DOHH2 (cell line): ENCODE measurements at regions not wholly inside any gene's neighbourhood (a gene's known extent, or its start where the extent isn't known, plus 50 kb on each side); places are given as distances from the start of the nearest gene placed in this dataset.

Experiments
- H3F3A ChIP-seq: fragments of 200-600 bp; sonication (generic), shearing (Covaris generic); 2 replicates; pipeline ENCODE4 v1.6.0; 2016; ENCODE audit warnings: antibody characterized with exemption, mild to moderate bottlenecking; ENCODE audit not compliant: control insufficient read depth, insufficient read depth
- H3K27ac ChIP-seq: fragments of 200-600 bp; sonication (generic); 2 replicates; pipeline ENCODE4 v1.5.1; 2014; ENCODE audit warnings: low read depth, mild to moderate bottlenecking, low read length, moderate library complexity
- H3K27me3 ChIP-seq: fragments of 200-600 bp; sonication (generic); 2 replicates; pipeline ENCODE4 v1.6.1; 2014; ENCODE audit warnings: mild to moderate bottlenecking, low read length, mixed read lengths; ENCODE audit not compliant: control insufficient read depth
- H3K36me3 ChIP-seq: fragments of 200-600 bp; sonication (generic); 2 replicates; pipeline ENCODE4 v1.6.1; 2014; ENCODE audit warnings: mild to moderate bottlenecking, low read length, moderate library complexity, mixed read lengths; ENCODE audit not compliant: control insufficient read depth
- H3K4me1 ChIP-seq: fragments of 200-600 bp; sonication (generic); 2 replicates; pipeline ENCODE4 v1.6.1; 2014; ENCODE audit warnings: mild to moderate bottlenecking, low read length, mixed read lengths; ENCODE audit not compliant: control insufficient read depth
- H3K4me2 ChIP-seq: fragments of 200-600 bp; sonication (generic); 2 replicates; pipeline ENCODE4 v1.6.0; 2014; ENCODE audit warnings: mild to moderate bottlenecking, low read length, moderate library complexity
- H3K4me3 ChIP-seq: fragments of 200-600 bp; sonication (generic); 2 replicates; pipeline ENCODE4 v1.5.1; 2014; ENCODE audit warnings: mild to moderate bottlenecking, low read length, mixed read lengths
- H3K79me2 ChIP-seq: fragments of 200-600 bp; sonication (generic); 2 replicates; pipeline ENCODE4 v1.6.1; 2014; ENCODE audit warnings: mild to moderate bottlenecking, low read length, mixed read lengths; ENCODE audit not compliant: control insufficient read depth
- H3K9me2 ChIP-seq: fragments of 200-600 bp; sonication (generic); replicated peaks from 2 replicates; pipeline ENCODE4 v1.6.1; 2014; ENCODE audit warnings: mild to moderate bottlenecking, low read length, mixed read lengths; ENCODE audit not compliant: control insufficient read depth
- H3K9me3 ChIP-seq: fragments of 200-600 bp; sonication (generic); 2 replicates; pipeline ENCODE4 v1.6.1; 2014; ENCODE audit warnings: antibody characterized with exemption, low read length, mixed read lengths; ENCODE audit not compliant: control insufficient read depth, insufficient read depth
- H4K20me1 ChIP-seq: fragments of 200-600 bp; sonication (generic); 2 replicates; pipeline ENCODE4 v1.6.0; 2014; ENCODE audit warnings: low read depth, mild to moderate bottlenecking, antibody characterized with exemption, low read length, moderate library complexity; ENCODE audit not compliant: control insufficient read depth, insufficient read depth
- EZH2phosphoT487 ChIP-seq: fragments of 200-600 bp; sonication (generic); IDR thresholded peaks from 2 replicates; pipeline ENCODE4 v1.6.1; 2017; ENCODE audit warnings: borderline replicate concordance, mild to moderate bottlenecking, antibody characterized with exemption, low read length, moderate library complexity, mixed read lengths
- TF ChIP-seq, protein P1 (sequence below): fragments of 200-600 bp; sonication (generic); IDR thresholded peaks from one replicate; pipeline ENCODE4 v1.5.1; 2014; ENCODE audit warnings: antibody characterized with exemption, mild to moderate bottlenecking, low read depth, low read length; ENCODE audit not compliant: poor library complexity, severe bottlenecking

DNA sequence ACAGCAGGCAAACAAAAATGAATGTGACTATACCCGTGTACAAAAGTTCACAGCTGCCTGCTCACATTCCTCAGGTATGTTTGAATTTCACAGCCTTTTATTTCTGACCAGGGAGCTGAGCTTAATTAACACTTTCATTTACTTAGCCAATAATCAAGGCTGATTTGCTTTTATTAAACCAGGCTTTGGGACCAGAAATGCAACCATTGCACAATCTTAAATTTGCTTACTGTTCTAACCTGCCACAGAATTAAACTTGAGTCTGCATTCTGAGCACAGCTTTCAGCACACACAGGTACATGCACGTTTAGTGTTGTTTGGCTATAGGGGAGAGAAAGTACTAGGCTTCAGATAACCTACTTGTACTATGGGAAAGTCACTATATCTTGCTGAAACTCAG is 372.4 kb upstream of the ATP5MC3 start:
- Histone ChIP-seq H3F3A (no peaks in the 10 kb centered on the region), H3K4me3 (no peak overlapping the region), H3K4me2 (no peak overlapping the region), H3K27me3 (0 out of 2 replicates have a peak, but pooled peaks cover 2% of the 10 kb centered on the region), H4K20me1 (no peaks in the 10 kb centered on the region), H3K79me2 (no peaks in the 10 kb centered on the region), H3K36me3 (no peaks in the 10 kb centered on the region), H3K4me1 (no peaks in the 10 kb centered on the region), H3K9me3 (no peaks in the 10 kb centered on the region), H3K9me2 (no peaks in the 10 kb centered on the region), H3K27ac (no peak overlapping the region)
- TF ChIP-seq, protein P1, sequence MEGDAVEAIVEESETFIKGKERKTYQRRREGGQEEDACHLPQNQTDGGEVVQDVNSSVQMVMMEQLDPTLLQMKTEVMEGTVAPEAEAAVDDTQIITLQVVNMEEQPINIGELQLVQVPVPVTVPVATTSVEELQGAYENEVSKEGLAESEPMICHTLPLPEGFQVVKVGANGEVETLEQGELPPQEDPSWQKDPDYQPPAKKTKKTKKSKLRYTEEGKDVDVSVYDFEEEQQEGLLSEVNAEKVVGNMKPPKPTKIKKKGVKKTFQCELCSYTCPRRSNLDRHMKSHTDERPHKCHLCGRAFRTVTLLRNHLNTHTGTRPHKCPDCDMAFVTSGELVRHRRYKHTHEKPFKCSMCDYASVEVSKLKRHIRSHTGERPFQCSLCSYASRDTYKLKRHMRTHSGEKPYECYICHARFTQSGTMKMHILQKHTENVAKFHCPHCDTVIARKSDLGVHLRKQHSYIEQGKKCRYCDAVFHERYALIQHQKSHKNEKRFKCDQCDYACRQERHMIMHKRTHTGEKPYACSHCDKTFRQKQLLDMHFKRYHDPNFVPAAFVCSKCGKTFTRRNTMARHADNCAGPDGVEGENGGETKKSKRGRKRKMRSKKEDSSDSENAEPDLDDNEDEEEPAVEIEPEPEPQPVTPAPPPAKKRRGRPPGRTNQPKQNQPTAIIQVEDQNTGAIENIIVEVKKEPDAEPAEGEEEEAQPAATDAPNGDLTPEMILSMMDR: no peak
- TF ChIP-seq EZH2phosphoT487: no peak

DNA sequence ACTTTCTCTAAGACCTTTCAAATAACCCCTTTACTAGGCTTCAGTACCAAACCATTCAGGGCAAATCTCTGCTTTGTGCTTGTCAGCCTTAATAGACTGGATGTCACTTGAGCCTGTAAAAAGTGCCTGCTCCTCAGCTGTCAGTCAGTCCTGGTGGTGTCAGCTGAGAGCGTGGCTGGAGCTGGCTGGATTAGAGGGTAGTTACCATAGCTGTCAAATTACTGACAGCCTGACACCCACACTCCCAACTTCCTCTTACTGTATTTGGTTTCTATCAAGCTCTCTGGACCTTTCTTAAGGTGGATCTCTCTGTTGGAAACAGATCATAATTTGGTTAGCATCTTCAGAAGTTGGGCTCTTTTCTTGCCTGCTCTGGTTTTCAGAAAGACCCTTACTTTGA is 371.4 kb upstream of the ATP5MC3 start:
- no peaks in the 10 kb centered on the region for H3F3A ChIP-seq
- H3K9me3 ChIP-seq: no peaks in the 10 kb centered on the region
- no peak overlapping the region for H3K27ac ChIP-seq
- no peaks in the 10 kb centered on the region for H3K9me2 ChIP-seq
- TF ChIP-seq EZH2phosphoT487: no peak
- TF ChIP-seq, protein P1: no peak
- H3K4me1 ChIP-seq: no peaks in the 10 kb centered on the region
- no peaks in the 10 kb centered on the region for H3K27me3 ChIP-seq
- H3K79me2 ChIP-seq: no peaks in the 10 kb centered on the region
- no peaks in the 10 kb centered on the region for H4K20me1 ChIP-seq
- no peak overlapping the region for H3K4me3 ChIP-seq
- no peak overlapping the region for H3K4me2 ChIP-seq
- no peaks in the 10 kb centered on the region for H3K36me3 ChIP-seq

- Histone ChIP-seq H3K36me3 (no peaks in the 10 kb centered on the region), H3K4me3 (no peak overlapping the region), H3K79me2 (no peaks in the 10 kb centered on the region), H3K4me2 (no peak overlapping the region), H3F3A (no peaks in the 10 kb centered on the region), H3K27ac (no peak overlapping the region), H3K9me3 (no peaks in the 10 kb centered on the region), H3K9me2 (no peaks in the 10 kb centered on the region), H3K27me3 (no peaks in the 10 kb centered on the region), H3K4me1 (no peaks in the 10 kb centered on the region), H4K20me1 (no peaks in the 10 kb centered on the region)
- TF ChIP-seq, protein P1: no peak
- TF ChIP-seq EZH2phosphoT487: no peak
Observed at GRCh38 chr2:175540421-175540820, 358.9 kb upstream of the ATP5MC3 start.

- H3K4me2 ChIP-seq: no peak overlapping the region
- H3K27me3 ChIP-seq: no peaks in the 10 kb centered on the region
- H3K9me2 ChIP-seq: no peaks in the 10 kb centered on the region
- H3K27ac ChIP-seq: no peak overlapping the region
- H3K4me1 ChIP-seq: no peaks in the 10 kb centered on the region
- H3K4me3 ChIP-seq: no peak overlapping the region
- TF ChIP-seq EZH2phosphoT487: no peak
- TF ChIP-seq, protein P1: no peak
- no peaks in the 10 kb centered on the region for H3K36me3 ChIP-seq
- no peaks in the 10 kb centered on the region for H4K20me1 ChIP-seq
- H3K79me2 ChIP-seq: no peaks in the 10 kb centered on the region
- no peaks in the 10 kb centered on the region for H3K9me3 ChIP-seq
- no peaks in the 10 kb centered on the region for H3F3A ChIP-seq
Observed at GRCh38 chr2:175539122-175539521, 357.6 kb upstream of the ATP5MC3 start.
